ENCODE measurements at regions not wholly inside any gene's neighbourhood (a gene's known extent, or its start where the extent isn't known, plus 50 kb on each side); places are given as distances from the start of the nearest gene placed in this dataset.
"Not testable (repeated sequence)": the region's sequence is repeated elsewhere in the genome, so short reads cannot be mapped to it uniquely, and the experiment has no call there.

- DNase-seq = no peak
These were observed 55.2 kb upstream of the GBE1 start for GRCh38 chr3:81816473-81817250.

GRCh38 chr3:81812098-81812497, 50.7 kb upstream of the GBE1 start:
- H3K27ac ChIP-seq; ATAC-seq; H3K9me3 ChIP-seq; H3K4me1 ChIP-seq; H3K36me3 ChIP-seq; H3K4me3 ChIP-seq; H3K27me3 ChIP-seq (ENCODE audit: low read depth); intact Hi-C loops (cut with DNase I): not testable (repeated sequence)
- DNase-seq = peak; percentile 15

More at GRCh38 chr3:81816473-81817250, 55.2 kb upstream of the GBE1 start:
- H3K27me3 ChIP-seq (ENCODE audit: low read depth) = no peaks in the 10 kb centered on the region
- no peaks in the 10 kb centered on the region for H3K36me3 ChIP-seq
- ATAC-seq = no peak
- no peak overlapping the region for H3K27ac ChIP-seq
- intact Hi-C loops (cut with DNase I) = no loop called here
- no peaks in the 10 kb centered on the region for H3K4me1 ChIP-seq
- TF ChIP-seq CTCF (IDR thresholded peaks at IDR 0.05) = no peak
- H3K9me3 ChIP-seq = no peaks in the 10 kb centered on the region
- H3K4me3 ChIP-seq = no peak overlapping the region
